Neural cell (in vitro differentiated cells): ENCODE measurements at regions not wholly inside any gene's neighbourhood (a gene's known extent, or its start where the extent isn't known, plus 50 kb on each side); places are given as distances from the start of the nearest gene placed in this dataset.

Experiments used
- H2AFZ ChIP-seq: fragments of 200-600, 300-800 bp; sonication (generic), shearing (Covaris generic); 2 replicates; pipeline ENCODE4 v1.6.0; 2014; ENCODE audit warnings: low read depth, mild to moderate bottlenecking, antibody characterized with exemption, low read length, moderate library complexity
- H3F3A ChIP-seq: fragments of 200-600 bp; shearing (Covaris generic); 2 replicates; pipeline ENCODE4 v1.6.1; 2016; ENCODE audit warnings: mild to moderate bottlenecking, moderate library complexity, mixed read lengths, antibody characterized with exemption, low read length; ENCODE audit not compliant: insufficient read depth, poor library complexity, severe bottlenecking
- H3K27ac ChIP-seq: fragments of 200-600, 300-800 bp; sonication (generic), shearing (Covaris generic); 2 replicates; pipeline ENCODE4 v1.5.1; 2014; ENCODE audit warnings: mild to moderate bottlenecking, low read length, moderate library complexity
- H3K27me3 ChIP-seq: fragments of 300-800, 200-600 bp; sonication (generic), shearing (Covaris generic); 2 replicates; pipeline ENCODE4 v1.6.0; 2014; ENCODE audit warnings: mild to moderate bottlenecking, low read depth, low read length, moderate library complexity; ENCODE audit not compliant: insufficient read depth
- H3K36me3 ChIP-seq: fragments of 300-800, 200-600 bp; sonication (generic), shearing (Covaris generic); 2 replicates; pipeline ENCODE4 v1.5.1; 2014; ENCODE audit warnings: mild to moderate bottlenecking, antibody characterized with exemption, low read length, moderate library complexity; ENCODE audit not compliant: insufficient read depth
- H3K4me2 ChIP-seq: fragments of 300-800, 200-600 bp; sonication (generic), shearing (Covaris generic); 2 replicates; pipeline ENCODE4 v1.6.0; 2014; ENCODE audit warnings: mild to moderate bottlenecking, low read length
- H3K4me3 ChIP-seq: fragments of 300-800, 200-600 bp; sonication (generic), shearing (Covaris generic); 2 replicates; pipeline ENCODE4 v1.5.1; 2014; ENCODE audit warnings: mild to moderate bottlenecking, low read length, moderate library complexity
- H3K79me2 ChIP-seq: fragments of 200-600 bp; shearing (Covaris generic); replicated peaks from 2 replicates; pipeline ENCODE4 v1.6.0; 2014; ENCODE audit warnings: mild to moderate bottlenecking, low read length, moderate library complexity; ENCODE audit not compliant: insufficient read depth
- H3K9ac ChIP-seq: fragments of 300-800, 200-600 bp; sonication (generic), shearing (Covaris generic); 2 replicates; pipeline ENCODE4 v1.6.1; 2016; ENCODE audit warnings: mild to moderate bottlenecking, low read length, mixed read lengths
- H3K9me2 ChIP-seq: fragments of 200-600 bp; shearing (Covaris generic); 2 replicates; pipeline ENCODE4 v1.6.1; 2016; ENCODE audit warnings: mild to moderate bottlenecking, low read length, mixed read lengths; ENCODE audit not compliant: insufficient read depth
- H3K9me3 ChIP-seq: fragments of 200-600, 300-800 bp; sonication (generic), shearing (Covaris generic); 2 replicates; pipeline ENCODE4 v1.6.1; 2016; ENCODE audit warnings: mild to moderate bottlenecking, mixed run types, low read length, moderate library complexity, mixed read lengths
- H4K20me1 ChIP-seq: fragments of 200-600 bp; shearing (Covaris generic); 2 replicates; pipeline ENCODE4 v1.6.1; 2016; ENCODE audit warnings: mild to moderate bottlenecking, mixed run types; ENCODE audit not compliant: insufficient read depth
- EP300 ChIP-seq: fragments of 450-650 bp; conservative IDR thresholded peaks from 2 replicates; pipeline ENCODE4 v1.6.1; 2014; ENCODE audit warnings: antibody characterized with exemption, mild to moderate bottlenecking, moderate library complexity; ENCODE audit not compliant: poor library complexity, severe bottlenecking
- EZH2 ChIP-seq: fragments of 200-600, 300-800 bp; shearing (Covaris generic), sonication (generic); IDR thresholded peaks from 2 replicates; pipeline ENCODE4 v1.6.1; 2014; ENCODE audit warnings: antibody characterized with exemption, low read length, borderline replicate concordance, mild to moderate bottlenecking; ENCODE audit not compliant: insufficient read depth, poor library complexity, severe bottlenecking
- MXI1 ChIP-seq: fragments of 450-650 bp; conservative IDR thresholded peaks from 2 replicates; pipeline ENCODE4 v1.6.1; 2014; ENCODE audit warnings: antibody characterized with exemption, mild to moderate bottlenecking; ENCODE audit not compliant: poor library complexity, severe bottlenecking
- POLR2AphosphoS5 ChIP-seq: IDR thresholded peaks from 2 replicates; pipeline ENCODE4 v1.6.1; 2012
- RAD21 ChIP-seq: fragments of 450-650 bp; conservative IDR thresholded peaks from 2 replicates; pipeline ENCODE4 v1.6.1; 2014; ENCODE audit warnings: antibody characterized with exemption, mild to moderate bottlenecking, moderate library complexity
- SMC3 ChIP-seq: fragments of 450-650 bp; conservative IDR thresholded peaks from 2 replicates; pipeline ENCODE4 v1.6.1; 2014; ENCODE audit warnings: antibody characterized with exemption, mild to moderate bottlenecking, moderate library complexity; ENCODE audit not compliant: poor library complexity
- TAF1 ChIP-seq: IDR thresholded peaks from 2 replicates; pipeline ENCODE4 v1.6.1; 2012; ENCODE audit warnings: low read depth
- TF ChIP-seq, protein P1 (sequence below): fragments of 450-650 bp; IDR thresholded peaks from 2 replicates; pipeline ENCODE4 v1.5.1; 2014; ENCODE audit warnings: antibody characterized with exemption, mild to moderate bottlenecking, moderate library complexity; ENCODE audit not compliant: poor library complexity, severe bottlenecking
- TF ChIP-seq, protein P2 (sequence below): IDR thresholded peaks from 2 replicates; pipeline ENCODE4 v1.6.1; 2012; ENCODE audit warnings: borderline replicate concordance

DNA sequence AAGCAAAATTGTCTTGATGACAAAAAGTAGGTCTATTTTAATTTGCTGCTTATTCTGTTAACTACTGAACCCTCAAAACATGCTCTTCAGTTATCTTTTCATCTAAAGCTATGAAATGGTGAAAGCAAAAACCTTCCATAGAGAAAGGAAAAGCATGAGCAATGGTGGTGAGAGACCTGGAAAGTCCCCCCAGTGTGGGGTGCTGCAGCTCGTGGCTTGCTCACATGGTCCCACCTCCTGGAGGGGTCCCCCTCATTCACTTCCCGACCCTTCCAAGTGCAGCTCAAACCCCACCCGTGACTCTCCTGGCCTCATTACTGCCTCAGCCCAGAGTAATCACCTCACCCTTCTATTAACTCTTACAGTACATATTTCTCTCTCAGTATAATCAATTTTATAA lies 301.8 kb upstream of the HNRNPA3 start:
- no peaks in the 10 kb centered on the region for H3K27me3 ChIP-seq
- H3K27ac ChIP-seq = no peak overlapping the region
- no peaks in the 10 kb centered on the region for H3K36me3 ChIP-seq
- H3K79me2 ChIP-seq = no peaks in the 10 kb centered on the region
- H4K20me1 ChIP-seq = no peaks in the 10 kb centered on the region
- no peaks in the 10 kb centered on the region for H3K9me2 ChIP-seq
- H3F3A ChIP-seq = no peaks in the 10 kb centered on the region
- H3K9ac ChIP-seq = no peak overlapping the region
- no peak overlapping the region for H3K4me2 ChIP-seq
- no peak overlapping the region for H3K4me3 ChIP-seq
- TF ChIP-seq EZH2 (no peak), POLR2AphosphoS5 (no peak), MXI1 (no peak), EP300 (no peak), TAF1 (no peak), SMC3 (no peak), RAD21 (no peak)
- TF ChIP-seq, protein P1, sequence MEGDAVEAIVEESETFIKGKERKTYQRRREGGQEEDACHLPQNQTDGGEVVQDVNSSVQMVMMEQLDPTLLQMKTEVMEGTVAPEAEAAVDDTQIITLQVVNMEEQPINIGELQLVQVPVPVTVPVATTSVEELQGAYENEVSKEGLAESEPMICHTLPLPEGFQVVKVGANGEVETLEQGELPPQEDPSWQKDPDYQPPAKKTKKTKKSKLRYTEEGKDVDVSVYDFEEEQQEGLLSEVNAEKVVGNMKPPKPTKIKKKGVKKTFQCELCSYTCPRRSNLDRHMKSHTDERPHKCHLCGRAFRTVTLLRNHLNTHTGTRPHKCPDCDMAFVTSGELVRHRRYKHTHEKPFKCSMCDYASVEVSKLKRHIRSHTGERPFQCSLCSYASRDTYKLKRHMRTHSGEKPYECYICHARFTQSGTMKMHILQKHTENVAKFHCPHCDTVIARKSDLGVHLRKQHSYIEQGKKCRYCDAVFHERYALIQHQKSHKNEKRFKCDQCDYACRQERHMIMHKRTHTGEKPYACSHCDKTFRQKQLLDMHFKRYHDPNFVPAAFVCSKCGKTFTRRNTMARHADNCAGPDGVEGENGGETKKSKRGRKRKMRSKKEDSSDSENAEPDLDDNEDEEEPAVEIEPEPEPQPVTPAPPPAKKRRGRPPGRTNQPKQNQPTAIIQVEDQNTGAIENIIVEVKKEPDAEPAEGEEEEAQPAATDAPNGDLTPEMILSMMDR = no peak
- TF ChIP-seq, protein P2, sequence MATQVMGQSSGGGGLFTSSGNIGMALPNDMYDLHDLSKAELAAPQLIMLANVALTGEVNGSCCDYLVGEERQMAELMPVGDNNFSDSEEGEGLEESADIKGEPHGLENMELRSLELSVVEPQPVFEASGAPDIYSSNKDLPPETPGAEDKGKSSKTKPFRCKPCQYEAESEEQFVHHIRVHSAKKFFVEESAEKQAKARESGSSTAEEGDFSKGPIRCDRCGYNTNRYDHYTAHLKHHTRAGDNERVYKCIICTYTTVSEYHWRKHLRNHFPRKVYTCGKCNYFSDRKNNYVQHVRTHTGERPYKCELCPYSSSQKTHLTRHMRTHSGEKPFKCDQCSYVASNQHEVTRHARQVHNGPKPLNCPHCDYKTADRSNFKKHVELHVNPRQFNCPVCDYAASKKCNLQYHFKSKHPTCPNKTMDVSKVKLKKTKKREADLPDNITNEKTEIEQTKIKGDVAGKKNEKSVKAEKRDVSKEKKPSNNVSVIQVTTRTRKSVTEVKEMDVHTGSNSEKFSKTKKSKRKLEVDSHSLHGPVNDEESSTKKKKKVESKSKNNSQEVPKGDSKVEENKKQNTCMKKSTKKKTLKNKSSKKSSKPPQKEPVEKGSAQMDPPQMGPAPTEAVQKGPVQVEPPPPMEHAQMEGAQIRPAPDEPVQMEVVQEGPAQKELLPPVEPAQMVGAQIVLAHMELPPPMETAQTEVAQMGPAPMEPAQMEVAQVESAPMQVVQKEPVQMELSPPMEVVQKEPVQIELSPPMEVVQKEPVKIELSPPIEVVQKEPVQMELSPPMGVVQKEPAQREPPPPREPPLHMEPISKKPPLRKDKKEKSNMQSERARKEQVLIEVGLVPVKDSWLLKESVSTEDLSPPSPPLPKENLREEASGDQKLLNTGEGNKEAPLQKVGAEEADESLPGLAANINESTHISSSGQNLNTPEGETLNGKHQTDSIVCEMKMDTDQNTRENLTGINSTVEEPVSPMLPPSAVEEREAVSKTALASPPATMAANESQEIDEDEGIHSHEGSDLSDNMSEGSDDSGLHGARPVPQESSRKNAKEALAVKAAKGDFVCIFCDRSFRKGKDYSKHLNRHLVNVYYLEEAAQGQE = no peak
- H2AFZ ChIP-seq = no peak overlapping the region
- no peaks in the 10 kb centered on the region for H3K9me3 ChIP-seq

DNA sequence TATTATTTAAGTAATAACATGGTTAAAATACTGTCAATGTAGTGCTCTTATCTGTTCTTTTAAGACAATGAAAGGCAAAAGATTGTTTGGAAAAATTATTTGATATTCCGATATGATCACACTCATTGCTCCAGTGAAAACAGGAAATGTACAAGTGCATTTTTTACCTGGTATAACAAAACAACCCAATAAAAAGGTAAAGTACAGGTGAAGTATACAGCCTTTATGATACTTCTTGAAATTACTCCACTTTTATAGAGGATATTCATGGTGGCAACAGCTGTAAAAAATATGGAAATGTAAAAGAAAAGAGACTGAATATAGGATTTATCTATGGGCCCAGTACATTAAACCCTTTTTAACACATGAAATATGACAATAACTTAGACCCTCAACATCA lies 298.6 kb upstream of the HNRNPA3 start:
- no peak overlapping the region for H3K9ac ChIP-seq
- H3K4me2 ChIP-seq = no peak overlapping the region
- H3F3A ChIP-seq = no peaks in the 10 kb centered on the region
- H3K4me3 ChIP-seq = no peak overlapping the region
- H3K79me2 ChIP-seq = no peaks in the 10 kb centered on the region
- H3K9me2 ChIP-seq = no peaks in the 10 kb centered on the region
- H4K20me1 ChIP-seq = no peaks in the 10 kb centered on the region
- H3K27ac ChIP-seq = no peak overlapping the region
- no peaks in the 10 kb centered on the region for H3K9me3 ChIP-seq
- TF ChIP-seq EP300 (no peak), POLR2AphosphoS5 (no peak), EZH2 (no peak), SMC3 (no peak), MXI1 (no peak), TAF1 (no peak), RAD21 (no peak)
- TF ChIP-seq, protein P1 = no peak
- TF ChIP-seq, protein P2 = no peak
- no peak overlapping the region for H2AFZ ChIP-seq
- no peaks in the 10 kb centered on the region for H3K27me3 ChIP-seq
- no peaks in the 10 kb centered on the region for H3K36me3 ChIP-seq
